Activated T-cell treated with anti-CD3 and anti-CD28 coated beads, Interleukin-2, amount 50 U/mL, for 72 hours (primary cell): ENCODE measurements at regions not wholly inside any gene's neighbourhood (a gene's known extent, or its start where the extent isn't known, plus 50 kb on each side); places are given as distances from the start of the nearest gene placed in this dataset.
A peak's percentile ranks its signal among the peaks of the same experiment; 100 is the strongest.
"Not testable (repeated sequence)": the region's sequence is repeated elsewhere in the genome, so short reads cannot be mapped to it uniquely, and the experiment has no call there.

Experiments
- ATAC-seq, 2 donors: fragments of 150-1000 bp; cut with Tn5 transposase; replicated peaks in 1 of 2; 2 replicates each; pipeline ENCODE4 v1.10.0; 2021; ENCODE audit warnings: moderate library complexity in 2 of 2, mild to moderate bottlenecking in 1 of 2
- DNase-seq, 2 donors: peaks; one replicate each; pipeline ENCODE4 v3.0.0; 2021 to 2022; ENCODE audit warnings: mixed read lengths in 1 of 2
- H3K27ac Mint-ChIP-seq: one replicate; pipeline ENCODE4 v1.8.0; 2022; ENCODE audit warnings: mild to moderate bottlenecking, moderate library complexity, mixed read lengths
- H3K27me3 Mint-ChIP-seq: one replicate; pipeline ENCODE4 v1.8.0; 2022; ENCODE audit warnings: low read depth, mixed read lengths
- H3K36me3 Mint-ChIP-seq, 2 donors: one replicate each; pipeline ENCODE4 v1.8.0; 2022; ENCODE audit warnings: mixed read lengths in 2 of 2, mild to moderate bottlenecking in 1 of 2; ENCODE audit not compliant: insufficient read depth in 2 of 2
- H3K4me1 Mint-ChIP-seq: one replicate; pipeline ENCODE4 v1.8.0; 2022; ENCODE audit warnings: low read depth, mixed read lengths
- H3K4me3 Mint-ChIP-seq, 2 donors: one replicate each; pipeline ENCODE4 v1.8.0; 2022; ENCODE audit warnings: mild to moderate bottlenecking in 2 of 2, mixed read lengths in 2 of 2, moderate library complexity in 2 of 2
- H3K9me3 Mint-ChIP-seq, 2 donors: one replicate each; pipeline ENCODE4 v1.8.0; 2022; ENCODE audit warnings: mixed read lengths in 2 of 2

GRCh38 chr20:26268762-26269161 lies 572.1 kb upstream of the ZNF337 start:
- H3K36me3 Mint-ChIP-seq, H3K27ac Mint-ChIP-seq, ATAC-seq, H3K4me1 Mint-ChIP-seq, H3K9me3 Mint-ChIP-seq, DNase-seq, H3K27me3 Mint-ChIP-seq, H3K4me3 Mint-ChIP-seq: not testable (repeated sequence)

GRCh38 chr20:26260925-26261324 lies 564.3 kb upstream of the ZNF337 start:
- not testable (repeated sequence) for H3K4me1 Mint-ChIP-seq, H3K27me3 Mint-ChIP-seq, H3K4me3 Mint-ChIP-seq, H3K36me3 Mint-ChIP-seq, DNase-seq, H3K9me3 Mint-ChIP-seq, ATAC-seq, H3K27ac Mint-ChIP-seq

GRCh38 chr20:26252311-26252975 lies 555.8 kb upstream of the ZNF337 start:
- H3K27me3 Mint-ChIP-seq, H3K4me1 Mint-ChIP-seq, DNase-seq: not testable (repeated sequence)

GRCh38 chr20:26251376-26251775 lies 554.7 kb upstream of the ZNF337 start:
- H3K4me3 Mint-ChIP-seq, ATAC-seq, DNase-seq, H3K36me3 Mint-ChIP-seq, H3K27ac Mint-ChIP-seq, H3K9me3 Mint-ChIP-seq, H3K27me3 Mint-ChIP-seq, H3K4me1 Mint-ChIP-seq: not testable (repeated sequence)

More at GRCh38 chr20:26252311-26252975, 555.8 kb upstream of the ZNF337 start:
- peak in 1 of 2 donors; percentile 32 for ATAC-seq
- H3K4me3 Mint-ChIP-seq, H3K9me3 Mint-ChIP-seq, H3K27ac Mint-ChIP-seq, H3K36me3 Mint-ChIP-seq: not testable (repeated sequence)

- not testable (repeated sequence) for H3K36me3 Mint-ChIP-seq, H3K9me3 Mint-ChIP-seq, H3K27me3 Mint-ChIP-seq, H3K4me3 Mint-ChIP-seq, DNase-seq, H3K4me1 Mint-ChIP-seq, ATAC-seq, H3K27ac Mint-ChIP-seq
Measured at GRCh38 chr20:26250249-26251114, 553.8 kb upstream of the ZNF337 start.

- ATAC-seq (no peak), DNase-seq (no peak)
- H3K27ac Mint-ChIP-seq = no peak overlapping the region
- H3K36me3 Mint-ChIP-seq = peaks cover 0 to 7% of the 10 kb centered on the region in 2 donors
- no peaks in the 10 kb centered on the region for H3K4me1 Mint-ChIP-seq
- no peaks in the 10 kb centered on the region for H3K27me3 Mint-ChIP-seq
- H3K9me3 Mint-ChIP-seq = peaks cover 7 to 9% of the 10 kb centered on the region in 2 donors
- no peak overlapping the region for H3K4me3 Mint-ChIP-seq
Measured at GRCh38 chr20:26243731-26244130, 547.1 kb upstream of the ZNF337 start.

GRCh38 chr20:26220609-26221008 lies 524.0 kb upstream of the ZNF337 start:
- DNase-seq, H3K27ac Mint-ChIP-seq, H3K4me1 Mint-ChIP-seq, H3K9me3 Mint-ChIP-seq, ATAC-seq, H3K27me3 Mint-ChIP-seq, H3K4me3 Mint-ChIP-seq, H3K36me3 Mint-ChIP-seq: not testable (repeated sequence)

GRCh38 chr20:26219546-26219945 lies 522.9 kb upstream of the ZNF337 start:
- H3K4me3 Mint-ChIP-seq, H3K36me3 Mint-ChIP-seq, ATAC-seq, H3K4me1 Mint-ChIP-seq, H3K27me3 Mint-ChIP-seq, DNase-seq, H3K9me3 Mint-ChIP-seq, H3K27ac Mint-ChIP-seq: not testable (repeated sequence)

- Mint-ChIP-seq H3K27ac (no peak overlapping the region), H3K4me1 (no peaks in the 10 kb centered on the region), H3K36me3 (no peaks in the 10 kb centered on the region), H3K4me3 (no peak overlapping the region), H3K9me3 (peaks cover 2 to 5% of the 10 kb centered on the region in 2 donors), H3K27me3 (no peaks in the 10 kb centered on the region)
- ATAC-seq (no peak), DNase-seq (no peak)
Measured at GRCh38 chr20:26218301-26218700, 521.6 kb upstream of the ZNF337 start.

- ATAC-seq = no peak
- Mint-ChIP-seq H3K27me3 (no peaks in the 10 kb centered on the region), H3K27ac (no peak overlapping the region), H3K36me3 (no peaks in the 10 kb centered on the region), H3K4me3 (no peak overlapping the region), H3K9me3 (peaks cover 0 to 2% of the 10 kb centered on the region in 2 donors), H3K4me1 (no peaks in the 10 kb centered on the region)
- DNase-seq = no peak
Measured at GRCh38 chr20:26216025-26216424, 519.4 kb upstream of the ZNF337 start.

- Mint-ChIP-seq H3K4me1 (peaks cover 4% of the 10 kb centered on the region), H3K4me3 (no peak overlapping the region), H3K27me3 (peaks cover 6% of the 10 kb centered on the region), H3K9me3 (peaks cover 0 to 2% of the 10 kb centered on the region in 2 donors), H3K27ac (no peak overlapping the region), H3K36me3 (no peaks in the 10 kb centered on the region)
- ATAC-seq (no peak), DNase-seq (no peak)
Measured at GRCh38 chr20:26214991-26215390, 518.3 kb upstream of the ZNF337 start.

GRCh38 chr20:26209171-26209941 lies 512.7 kb upstream of the ZNF337 start:
- Mint-ChIP-seq H3K36me3 (peaks cover 3 to 4% of the 10 kb centered on the region in 2 donors), H3K27ac (peak overlapping the region; percentile 55), H3K27me3 (peaks cover 26% of the 10 kb centered on the region), H3K4me1 (peaks cover 14% of the 10 kb centered on the region), H3K4me3 (peak overlapping the region; percentile 46 to 84), H3K9me3 (no peaks in the 10 kb centered on the region)
- peak; percentile 13 to 46 for ATAC-seq
- DNase-seq = peak; percentile 22 to 27
